Ascending aorta (tissue), 2 donors: ENCODE measurements at regions not wholly inside any gene's neighbourhood (a gene's known extent, or its start where the extent isn't known, plus 50 kb on each side); places are given as distances from the start of the nearest gene placed in this dataset.

Experiments used
- DNase-seq, 2 donors: peaks; one replicate each; pipeline ENCODE4 v3.0.0-alpha.2; 2019; ENCODE audit warnings: low spot score in 2 of 2
- H3K27ac ChIP-seq, 2 donors: fragments of 200-600 bp; sonication (generic); one replicate each; pipeline ENCODE4 v1.5.1; 2016 to 2017; ENCODE audit warnings: mild to moderate bottlenecking in 1 of 2
- H3K27me3 ChIP-seq: fragments of 200-600 bp; sonication (generic); one replicate; pipeline ENCODE4 v1.5.1; 2017
- H3K36me3 ChIP-seq, 2 donors: fragments of 200-600 bp; sonication (generic); one replicate each; pipeline ENCODE4 v1.5.1; 2016
- H3K4me1 ChIP-seq, 2 donors: fragments of 200-600 bp; sonication (generic); one replicate each; pipeline ENCODE4 v1.5.1; 2016 to 2017; ENCODE audit warnings: mild to moderate bottlenecking in 1 of 2
- H3K4me3 ChIP-seq, 2 donors: fragments of 200-600 bp; sonication (generic); one replicate each; pipeline ENCODE4 v1.5.1; 2016 to 2017; ENCODE audit warnings: mild to moderate bottlenecking in 1 of 2
- H3K9me3 ChIP-seq, 2 donors: fragments of 200-600 bp; sonication (generic); one replicate each; pipeline ENCODE4 v1.5.1; 2016
- CTCF ChIP-seq, 3 experiments: fragments of 200-600 bp in 2 of 3; fragments of 450-650 bp in 1 of 3; sonication (generic) in 2 of 3; IDR thresholded peaks; one replicate each; pipeline ENCODE4 v1.5.1; 2016 to 2019; ENCODE audit warnings: antibody characterized with exemption in 3 of 3, mild to moderate bottlenecking in 1 of 3, moderate library complexity in 1 of 3
- intact Hi-C: fragments of 100-400 bp; cut with DNase I; formaldehyde crosslinking; loops from one replicate; pipeline ENCODE4 v1.15.1; 2023

GRCh38 chr13:58594747-58595600 lies 963.4 kb downstream of the PCDH17 start:
- Histone ChIP-seq H3K27me3 (no peaks in the 10 kb centered on the region), H3K27ac (no peak overlapping the region), H3K4me3 (no peak overlapping the region), H3K36me3 (no peaks in the 10 kb centered on the region), H3K4me1 (no peaks in the 10 kb centered on the region), H3K9me3 (no peaks in the 10 kb centered on the region)
- no peak for DNase-seq
- intact Hi-C loops: no loop called here
- no peak for TF ChIP-seq CTCF (IDR thresholded peaks at IDR 0.05)

- no peaks in the 10 kb centered on the region for H3K9me3 ChIP-seq
- no peak overlapping the region for H3K4me3 ChIP-seq
- no peak overlapping the region for H3K27ac ChIP-seq
- no peaks in the 10 kb centered on the region for H3K27me3 ChIP-seq
- DNase-seq: no peak
- no peaks in the 10 kb centered on the region for H3K36me3 ChIP-seq
- H3K4me1 ChIP-seq: no peaks in the 10 kb centered on the region
- intact Hi-C loops: no loop called here
- no peak for TF ChIP-seq CTCF (IDR thresholded peaks at IDR 0.05)
These were observed 966.0 kb downstream of the PCDH17 start for GRCh38 chr13:58597552-58597951.

GRCh38 chr13:58598241-58598640 lies 966.7 kb downstream of the PCDH17 start:
- intact Hi-C loops: no loop called here
- no peaks in the 10 kb centered on the region for H3K36me3 ChIP-seq
- no peaks in the 10 kb centered on the region for H3K4me1 ChIP-seq
- no peak overlapping the region for H3K27ac ChIP-seq
- no peak overlapping the region for H3K4me3 ChIP-seq
- TF ChIP-seq CTCF (IDR thresholded peaks at IDR 0.05): no peak
- H3K27me3 ChIP-seq: no peaks in the 10 kb centered on the region
- DNase-seq: no peak
- H3K9me3 ChIP-seq: no peaks in the 10 kb centered on the region

GRCh38 chr13:58611117-58611516 lies 979.6 kb downstream of the PCDH17 start:
- intact Hi-C loops: no loop called here

GRCh38 chr13:58617880-58618665 lies 986.5 kb downstream of the PCDH17 start:
- no peaks in the 10 kb centered on the region for H3K27me3 ChIP-seq
- intact Hi-C loops: no loop called here
- H3K27ac ChIP-seq: no peak overlapping the region
- no peaks in the 10 kb centered on the region for H3K4me1 ChIP-seq
- no peak for TF ChIP-seq CTCF (IDR thresholded peaks at IDR 0.05)
- DNase-seq: no peak
- H3K36me3 ChIP-seq: no peaks in the 10 kb centered on the region
- H3K4me3 ChIP-seq: no peak overlapping the region
- no peaks in the 10 kb centered on the region for H3K9me3 ChIP-seq

More at GRCh38 chr13:58611117-58611516, 979.6 kb downstream of the PCDH17 start:
- no peak for TF ChIP-seq CTCF (IDR thresholded peaks at IDR 0.05)
- H3K27me3 ChIP-seq: no peaks in the 10 kb centered on the region
- no peak overlapping the region for H3K4me3 ChIP-seq
- no peaks in the 10 kb centered on the region for H3K36me3 ChIP-seq
- H3K9me3 ChIP-seq: no peaks in the 10 kb centered on the region
- H3K27ac ChIP-seq: no peak overlapping the region
- DNase-seq: no peak
- H3K4me1 ChIP-seq: no peaks in the 10 kb centered on the region
